Activated CD8-positive, alpha-beta memory T cell treated with anti-CD3 and anti-CD28 coated beads, Interleukin-2, amount 10 ng/mL, durations not matched to agents 7 days and 5 days (primary cell): ENCODE measurements at regions not wholly inside any gene's neighbourhood (a gene's known extent, or its start where the extent isn't known, plus 50 kb on each side); places are given as distances from the start of the nearest gene placed in this dataset.
"Not testable (repeated sequence)": the region's sequence is repeated elsewhere in the genome, so short reads cannot be mapped to it uniquely, and the experiment has no call there.

Experiments
- ATAC-seq: fragments of 150-1000 bp; cut with Tn5 transposase; one replicate; pipeline ENCODE4 v1.10.0; 2021; ENCODE audit warnings: moderate library complexity
- CTCF ChIA-PET: fragments of 350-600 bp; sonication (Branson Sonifier 250); formaldehyde crosslinking; loops from one replicate; lab custom pipeline; 2021; ENCODE audit warnings: antibody characterized with exemption; lab: Charles Lee
- DNase-seq: peaks from one replicate; pipeline ENCODE4 v3.0.0-alpha.2; 2020
- H3K27ac Mint-ChIP-seq: one replicate; pipeline ENCODE4 v1.8.0; 2021; ENCODE audit warnings: mild to moderate bottlenecking, mixed read lengths
- H3K27me3 Mint-ChIP-seq: one replicate; pipeline ENCODE4 v1.8.0; 2021; ENCODE audit warnings: mixed read lengths
- H3K36me3 Mint-ChIP-seq: one replicate; pipeline ENCODE4 v1.8.0; 2021; ENCODE audit warnings: mild to moderate bottlenecking, mixed read lengths
- H3K4me1 Mint-ChIP-seq: one replicate; pipeline ENCODE4 v1.8.0; 2021; ENCODE audit warnings: mixed read lengths
- H3K4me3 Mint-ChIP-seq: one replicate; pipeline ENCODE4 v1.8.0; 2021; ENCODE audit warnings: mild to moderate bottlenecking, moderate library complexity, mixed read lengths
- H3K9me3 Mint-ChIP-seq: one replicate; pipeline ENCODE4 v1.8.0; 2022; ENCODE audit warnings: low read depth, mixed read lengths

GRCh38 chr14:38538053-38538452 is 282.2 kb upstream of the CLEC14A start:
- H3K36me3 Mint-ChIP-seq, H3K4me3 Mint-ChIP-seq, CTCF ChIA-PET, ATAC-seq, H3K9me3 Mint-ChIP-seq, H3K27ac Mint-ChIP-seq, H3K4me1 Mint-ChIP-seq, H3K27me3 Mint-ChIP-seq, DNase-seq: not testable (repeated sequence)

- no peaks in the 10 kb centered on the region for H3K4me1 Mint-ChIP-seq
- CTCF ChIA-PET, result no interaction called here
- H3K9me3 Mint-ChIP-seq, result no peaks in the 10 kb centered on the region
- DNase-seq, result no peak
- no peaks in the 10 kb centered on the region for H3K36me3 Mint-ChIP-seq
- H3K4me3 Mint-ChIP-seq, result no peak overlapping the region
- H3K27ac Mint-ChIP-seq, result no peak overlapping the region
- ATAC-seq, result no peak
- no peaks in the 10 kb centered on the region for H3K27me3 Mint-ChIP-seq
Observed at GRCh38 chr14:38536376-38537038, 280.6 kb upstream of the CLEC14A start.

- CTCF ChIA-PET, result no interaction called here
- peaks cover 4% of the 10 kb centered on the region for H3K9me3 Mint-ChIP-seq
- no peak overlapping the region for H3K27ac Mint-ChIP-seq
- H3K4me3 Mint-ChIP-seq, result no peak overlapping the region
- H3K36me3 Mint-ChIP-seq, result no peaks in the 10 kb centered on the region
- no peak for ATAC-seq
- no peaks in the 10 kb centered on the region for H3K4me1 Mint-ChIP-seq
- no peak for DNase-seq
- no peaks in the 10 kb centered on the region for H3K27me3 Mint-ChIP-seq
Observed at GRCh38 chr14:38528582-38528981, 272.7 kb upstream of the CLEC14A start.

GRCh38 chr14:38527502-38527878 is 271.6 kb upstream of the CLEC14A start:
- Mint-ChIP-seq H3K27ac (no peak overlapping the region), H3K36me3 (no peaks in the 10 kb centered on the region), H3K4me3 (no peak overlapping the region), H3K9me3 (peaks cover 4% of the 10 kb centered on the region), H3K4me1 (no peaks in the 10 kb centered on the region), H3K27me3 (no peaks in the 10 kb centered on the region)
- ATAC-seq (no peak), DNase-seq (no peak)
- CTCF ChIA-PET, result no interaction called here

GRCh38 chr14:38526826-38527501 is 271.1 kb upstream of the CLEC14A start:
- Mint-ChIP-seq H3K4me1 (no peaks in the 10 kb centered on the region), H3K9me3 (peaks cover 4% of the 10 kb centered on the region), H3K36me3 (no peaks in the 10 kb centered on the region), H3K27me3 (no peaks in the 10 kb centered on the region), H3K4me3 (no peak overlapping the region), H3K27ac (no peak overlapping the region)
- CTCF ChIA-PET, result no interaction called here
- ATAC-seq, result no peak
- DNase-seq, result no peak

- Mint-ChIP-seq H3K27me3 (no peaks in the 10 kb centered on the region), H3K27ac (no peak overlapping the region), H3K4me1 (no peaks in the 10 kb centered on the region), H3K9me3 (no peaks in the 10 kb centered on the region), H3K36me3 (no peaks in the 10 kb centered on the region), H3K4me3 (no peak overlapping the region)
- no peak for DNase-seq
- ATAC-seq, result no peak
- CTCF ChIA-PET, result no interaction called here
Observed at GRCh38 chr14:38524636-38525509, 269.0 kb upstream of the CLEC14A start.

- DNase-seq, result no peak
- H3K4me3 Mint-ChIP-seq, result no peak overlapping the region
- no peak overlapping the region for H3K27ac Mint-ChIP-seq
- H3K4me1 Mint-ChIP-seq, result no peaks in the 10 kb centered on the region
- no peaks in the 10 kb centered on the region for H3K36me3 Mint-ChIP-seq
- H3K27me3 Mint-ChIP-seq, result no peaks in the 10 kb centered on the region
- CTCF ChIA-PET, result no interaction called here
- H3K9me3 Mint-ChIP-seq, result no peaks in the 10 kb centered on the region
- no peak for ATAC-seq
Observed at GRCh38 chr14:38522724-38523123, 266.8 kb upstream of the CLEC14A start.

GRCh38 chr14:38521591-38521990 is 265.7 kb upstream of the CLEC14A start:
- Mint-ChIP-seq H3K4me3 (no peak overlapping the region), H3K27me3 (no peaks in the 10 kb centered on the region), H3K9me3 (no peaks in the 10 kb centered on the region), H3K4me1 (no peaks in the 10 kb centered on the region), H3K36me3 (no peaks in the 10 kb centered on the region), H3K27ac (no peak overlapping the region)
- CTCF ChIA-PET, result no interaction called here
- ATAC-seq, result no peak
- DNase-seq, result no peak

GRCh38 chr14:38517426-38517825 is 261.5 kb upstream of the CLEC14A start:
- Mint-ChIP-seq H3K27ac (no peak overlapping the region), H3K9me3 (peaks cover 2% of the 10 kb centered on the region), H3K4me1 (no peaks in the 10 kb centered on the region), H3K27me3 (no peaks in the 10 kb centered on the region), H3K36me3 (no peaks in the 10 kb centered on the region), H3K4me3 (no peak overlapping the region)
- ATAC-seq (no peak), DNase-seq (no peak)
- CTCF ChIA-PET, result no interaction called here

GRCh38 chr14:38512236-38512635 is 256.3 kb upstream of the CLEC14A start:
- CTCF ChIA-PET, result no interaction called here
- H3K27ac Mint-ChIP-seq, result no peak overlapping the region
- H3K4me3 Mint-ChIP-seq, result no peak overlapping the region
- DNase-seq, result no peak
- no peaks in the 10 kb centered on the region for H3K4me1 Mint-ChIP-seq
- peaks cover 4% of the 10 kb centered on the region for H3K9me3 Mint-ChIP-seq
- ATAC-seq, result no peak
- H3K36me3 Mint-ChIP-seq, result no peaks in the 10 kb centered on the region
- no peaks in the 10 kb centered on the region for H3K27me3 Mint-ChIP-seq

GRCh38 chr14:38507299-38507698 is 251.4 kb upstream of the CLEC14A start:
- Mint-ChIP-seq H3K4me1 (no peaks in the 10 kb centered on the region), H3K4me3 (no peak overlapping the region), H3K27me3 (no peaks in the 10 kb centered on the region), H3K36me3 (no peaks in the 10 kb centered on the region), H3K27ac (no peak overlapping the region), H3K9me3 (peaks cover 2% of the 10 kb centered on the region)
- ATAC-seq (no peak), DNase-seq (no peak)
- CTCF ChIA-PET, result no interaction called here

GRCh38 chr14:38505973-38506249 is 250.0 kb upstream of the CLEC14A start:
- CTCF ChIA-PET, result no interaction called here
- no peak for ATAC-seq
- Mint-ChIP-seq H3K9me3 (peaks cover 2% of the 10 kb centered on the region), H3K4me3 (no peak overlapping the region), H3K4me1 (no peaks in the 10 kb centered on the region), H3K36me3 (no peaks in the 10 kb centered on the region), H3K27ac (no peak overlapping the region), H3K27me3 (no peaks in the 10 kb centered on the region)
- DNase-seq, result no peak

- no peak for DNase-seq
- no peak overlapping the region for H3K27ac Mint-ChIP-seq
- no peaks in the 10 kb centered on the region for H3K27me3 Mint-ChIP-seq
- no peak overlapping the region for H3K4me3 Mint-ChIP-seq
- H3K9me3 Mint-ChIP-seq, result peaks cover 5% of the 10 kb centered on the region
- H3K36me3 Mint-ChIP-seq, result no peaks in the 10 kb centered on the region
- no peak for ATAC-seq
- CTCF ChIA-PET, result no interaction called here
- no peaks in the 10 kb centered on the region for H3K4me1 Mint-ChIP-seq
Observed at GRCh38 chr14:38505221-38505972, 249.5 kb upstream of the CLEC14A start.
